NCI-H1436 (cell line): ENCODE measurements at regions not wholly inside any gene's neighbourhood (a gene's known extent, or its start where the extent isn't known, plus 50 kb on each side); places are given as distances from the start of the nearest gene placed in this dataset.

ENCODE experiments used
- DNase-seq: peaks from one replicate; lab custom pipeline; 2025; lab: John Stamatoyannopoulos, UW

GRCh38 chr20:50273601-50274491 lies 83.2 kb downstream of the CEBPB start:
- no peak for DNase-seq

- no peak for DNase-seq
These were observed 84.2 kb downstream of the CEBPB start for GRCh38 chr20:50274570-50275430.

GRCh38 chr20:50276119-50277063 lies 85.8 kb downstream of the CEBPB start:
- DNase-seq, result no peak

- DNase-seq, result no peak
These were observed 86.4 kb downstream of the CEBPB start for GRCh38 chr20:50277064-50277415.

GRCh38 chr20:50277460-50278376 lies 87.1 kb downstream of the CEBPB start:
- no peak for DNase-seq

GRCh38 chr20:50278377-50278683 lies 87.7 kb downstream of the CEBPB start:
- DNase-seq, result no peak

GRCh38 chr20:50278684-50279531 lies 88.3 kb downstream of the CEBPB start:
- no peak for DNase-seq

GRCh38 chr20:50279988-50280850 lies 89.6 kb downstream of the CEBPB start:
- no peak for DNase-seq

GRCh38 chr20:50280851-50281655 lies 90.4 kb downstream of the CEBPB start:
- no peak for DNase-seq

GRCh38 chr20:50281831-50282591 lies 91.4 kb downstream of the CEBPB start:
- DNase-seq, result no peak

GRCh38 chr20:50282592-50283241 lies 92.1 kb downstream of the CEBPB start:
- no peak for DNase-seq

- no peak for DNase-seq
These were observed 92.7 kb downstream of the CEBPB start for GRCh38 chr20:50283370-50283769.

- no peak for DNase-seq
These were observed 93.5 kb downstream of the CEBPB start for GRCh38 chr20:50283922-50284810.

GRCh38 chr20:50284811-50285375 lies 94.3 kb downstream of the CEBPB start:
- DNase-seq, result no peak

GRCh38 chr20:50285376-50286173 lies 94.9 kb downstream of the CEBPB start:
- DNase-seq, result no peak
